Endothelial cell (in vitro differentiated cells): ENCODE measurements at regions not wholly inside any gene's neighbourhood (a gene's known extent, or its start where the extent isn't known, plus 50 kb on each side); places are given as distances from the start of the nearest gene placed in this dataset.
"Not testable (repeated sequence)": the region's sequence is repeated elsewhere in the genome, so short reads cannot be mapped to it uniquely, and the experiment has no call there.

Source experiments
- DNase-seq: peaks from one replicate; pipeline ENCODE4 v3.0.0; 2021; ENCODE audit warnings: low spot score
- H3K27ac Mint-ChIP-seq: one replicate; pipeline ENCODE4 v1.8.0; 2021; ENCODE audit warnings: mixed read lengths, inconsistent platforms; ENCODE audit not compliant: unreplicated experiment
- H3K27me3 Mint-ChIP-seq: one replicate; pipeline ENCODE4 v1.8.0; 2021; ENCODE audit warnings: mild to moderate bottlenecking, moderate library complexity, mixed read lengths, inconsistent platforms; ENCODE audit not compliant: unreplicated experiment
- H3K36me3 Mint-ChIP-seq: one replicate; pipeline ENCODE4 v1.8.0; 2021; ENCODE audit warnings: mild to moderate bottlenecking, low read depth, mixed read lengths, inconsistent platforms; ENCODE audit not compliant: unreplicated experiment
- H3K4me1 Mint-ChIP-seq: one replicate; pipeline ENCODE4 v1.8.0; 2021; ENCODE audit warnings: mild to moderate bottlenecking, mixed read lengths, inconsistent platforms; ENCODE audit not compliant: unreplicated experiment
- H3K4me3 Mint-ChIP-seq: one replicate; pipeline ENCODE4 v1.8.0; 2021; ENCODE audit warnings: mild to moderate bottlenecking, mixed read lengths, inconsistent platforms; ENCODE audit not compliant: unreplicated experiment
- H3K9me3 Mint-ChIP-seq: one replicate; pipeline ENCODE4 v1.8.0; 2021; ENCODE audit warnings: mixed read lengths, inconsistent platforms; ENCODE audit not compliant: unreplicated experiment
- TF ChIP-seq, protein P1 (sequence below): fragments of 200-600 bp; sonication (generic); IDR thresholded peaks from one replicate; pipeline ENCODE4 v1.5.0; 2021; ENCODE audit warnings: antibody characterized with exemption; ENCODE audit not compliant: unreplicated experiment

DNA sequence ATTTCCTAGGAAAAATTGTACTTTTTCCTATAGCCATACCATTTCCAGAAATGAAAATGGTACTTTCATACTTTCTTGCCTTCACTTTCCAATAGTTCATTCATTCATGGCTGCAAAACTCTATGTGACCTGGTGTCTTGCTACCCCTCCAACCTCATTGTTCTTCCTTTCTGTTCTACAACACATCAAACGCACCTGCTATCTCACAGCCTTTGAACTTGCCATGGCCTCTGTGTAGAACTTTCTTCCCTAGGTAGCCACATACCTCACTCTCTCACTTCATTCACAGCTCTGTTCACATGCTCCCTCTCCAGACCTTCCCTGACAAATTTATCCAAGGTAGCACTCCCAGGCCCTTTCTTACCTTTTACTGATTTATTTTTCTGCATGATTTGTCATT is 149.2 kb downstream of the DUSP6 start:
- TF ChIP-seq, protein P1, sequence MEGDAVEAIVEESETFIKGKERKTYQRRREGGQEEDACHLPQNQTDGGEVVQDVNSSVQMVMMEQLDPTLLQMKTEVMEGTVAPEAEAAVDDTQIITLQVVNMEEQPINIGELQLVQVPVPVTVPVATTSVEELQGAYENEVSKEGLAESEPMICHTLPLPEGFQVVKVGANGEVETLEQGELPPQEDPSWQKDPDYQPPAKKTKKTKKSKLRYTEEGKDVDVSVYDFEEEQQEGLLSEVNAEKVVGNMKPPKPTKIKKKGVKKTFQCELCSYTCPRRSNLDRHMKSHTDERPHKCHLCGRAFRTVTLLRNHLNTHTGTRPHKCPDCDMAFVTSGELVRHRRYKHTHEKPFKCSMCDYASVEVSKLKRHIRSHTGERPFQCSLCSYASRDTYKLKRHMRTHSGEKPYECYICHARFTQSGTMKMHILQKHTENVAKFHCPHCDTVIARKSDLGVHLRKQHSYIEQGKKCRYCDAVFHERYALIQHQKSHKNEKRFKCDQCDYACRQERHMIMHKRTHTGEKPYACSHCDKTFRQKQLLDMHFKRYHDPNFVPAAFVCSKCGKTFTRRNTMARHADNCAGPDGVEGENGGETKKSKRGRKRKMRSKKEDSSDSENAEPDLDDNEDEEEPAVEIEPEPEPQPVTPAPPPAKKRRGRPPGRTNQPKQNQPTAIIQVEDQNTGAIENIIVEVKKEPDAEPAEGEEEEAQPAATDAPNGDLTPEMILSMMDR: no peak
- Mint-ChIP-seq H3K9me3 (no peaks in the 10 kb centered on the region), H3K27ac (no peak overlapping the region), H3K36me3 (no peaks in the 10 kb centered on the region), H3K4me3 (no peak overlapping the region), H3K4me1 (peaks cover 9% of the 10 kb centered on the region), H3K27me3 (peaks cover 1% of the 10 kb centered on the region)
- no peak for DNase-seq

DNA sequence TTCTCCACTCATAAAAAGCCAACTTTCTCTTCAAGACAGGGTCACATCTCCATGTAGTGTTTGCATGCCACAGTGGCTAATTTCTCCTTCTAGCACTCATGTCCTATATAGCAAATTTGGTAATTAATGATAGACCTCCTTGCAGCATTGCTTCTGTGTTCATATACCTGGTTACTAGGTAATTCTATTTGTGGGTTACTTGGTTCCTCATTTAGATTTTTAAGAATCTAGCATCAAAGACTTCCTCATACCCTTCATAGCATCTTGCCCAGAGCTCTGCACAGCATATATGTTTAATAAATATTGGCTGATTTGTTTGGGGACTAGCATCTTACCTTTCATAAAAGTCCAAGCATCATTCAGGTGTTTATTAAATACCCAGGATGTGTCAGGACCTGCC is 152.1 kb downstream of the DUSP6 start:
- Mint-ChIP-seq H3K27ac (no peak overlapping the region), H3K4me1 (no peaks in the 10 kb centered on the region), H3K27me3 (peaks cover 2% of the 10 kb centered on the region), H3K9me3 (no peaks in the 10 kb centered on the region), H3K36me3 (no peaks in the 10 kb centered on the region), H3K4me3 (no peak overlapping the region)
- TF ChIP-seq, protein P1: no peak
- DNase-seq: no peak

DNA sequence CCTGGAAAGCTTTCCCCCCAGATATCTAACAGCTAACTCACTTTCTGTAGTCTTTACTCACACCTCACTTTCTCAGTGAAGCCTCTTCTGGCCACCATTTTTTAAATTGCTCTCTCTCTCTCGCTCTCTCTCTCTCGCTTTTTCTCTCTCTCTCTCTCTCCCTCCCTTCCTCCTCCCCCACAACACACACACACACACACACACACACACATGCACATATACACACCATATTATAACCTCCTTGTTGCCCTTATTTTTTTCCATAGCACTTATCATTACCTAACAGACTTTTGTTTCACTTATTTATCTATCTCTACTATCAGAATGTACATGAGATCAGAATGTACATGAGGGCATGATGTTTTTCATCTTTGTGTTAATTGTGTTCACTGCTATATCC is 156.8 kb downstream of the DUSP6 start:
- Mint-ChIP-seq H3K27me3 (peaks cover 3% of the 10 kb centered on the region), H3K4me3 (no peak overlapping the region), H3K9me3 (no peaks in the 10 kb centered on the region), H3K36me3 (no peaks in the 10 kb centered on the region), H3K4me1 (no peaks in the 10 kb centered on the region), H3K27ac (no peak overlapping the region)
- DNase-seq: no peak
- TF ChIP-seq, protein P1: no peak

DNA sequence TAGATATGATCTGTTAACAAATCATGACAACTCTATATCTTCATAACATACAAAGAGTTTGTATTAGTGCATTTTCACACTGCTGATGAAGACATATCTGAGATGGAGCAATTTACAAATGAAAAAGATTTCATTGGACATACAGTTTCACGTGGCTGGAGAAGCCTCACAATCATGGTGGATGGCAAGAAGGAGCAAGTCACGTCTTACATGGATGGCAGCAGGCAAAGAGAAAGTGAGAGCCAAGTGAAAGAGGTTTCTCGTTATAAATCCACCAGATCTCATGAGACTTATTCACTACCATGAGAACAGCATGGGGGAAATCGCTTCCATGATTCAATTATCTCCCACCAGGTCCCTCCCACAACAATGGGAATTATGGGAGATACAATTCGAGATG is 157.6 kb downstream of the DUSP6 start:
- TF ChIP-seq, protein P1: no peak

DNA sequence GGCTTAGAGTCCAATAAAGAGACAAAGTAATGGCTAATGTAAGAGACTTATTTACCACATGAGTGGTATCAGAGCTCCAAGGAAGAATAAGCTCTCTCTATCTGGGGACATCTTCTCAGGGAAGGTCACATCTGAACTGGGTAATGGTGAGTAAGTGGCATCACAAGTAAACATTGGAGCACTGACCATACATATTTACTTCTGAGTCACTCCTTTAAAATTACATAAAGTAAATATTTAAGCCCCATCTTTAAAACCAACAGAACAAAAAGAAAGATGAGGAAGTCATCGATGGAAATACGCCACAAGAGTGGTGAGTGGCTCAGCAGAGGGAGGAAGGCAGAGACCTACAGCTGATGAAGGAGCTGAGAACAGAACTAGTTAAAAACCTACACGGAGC is 159.9 kb downstream of the DUSP6 start:
- Mint-ChIP-seq H3K27ac (no peak overlapping the region), H3K4me1 (no peaks in the 10 kb centered on the region), H3K9me3 (no peaks in the 10 kb centered on the region), H3K36me3 (no peaks in the 10 kb centered on the region), H3K27me3 (peaks cover 1% of the 10 kb centered on the region), H3K4me3 (no peak overlapping the region)
- no peak for DNase-seq
- TF ChIP-seq, protein P1: no peak

More for the DNA sequence above, 157.6 kb downstream of the DUSP6 start:
- Mint-ChIP-seq H3K27me3 (peaks cover 3% of the 10 kb centered on the region), H3K4me1 (no peaks in the 10 kb centered on the region), H3K4me3 (no peak overlapping the region), H3K36me3 (no peaks in the 10 kb centered on the region), H3K27ac (no peak overlapping the region), H3K9me3 (no peaks in the 10 kb centered on the region)
- DNase-seq: no peak

DNA sequence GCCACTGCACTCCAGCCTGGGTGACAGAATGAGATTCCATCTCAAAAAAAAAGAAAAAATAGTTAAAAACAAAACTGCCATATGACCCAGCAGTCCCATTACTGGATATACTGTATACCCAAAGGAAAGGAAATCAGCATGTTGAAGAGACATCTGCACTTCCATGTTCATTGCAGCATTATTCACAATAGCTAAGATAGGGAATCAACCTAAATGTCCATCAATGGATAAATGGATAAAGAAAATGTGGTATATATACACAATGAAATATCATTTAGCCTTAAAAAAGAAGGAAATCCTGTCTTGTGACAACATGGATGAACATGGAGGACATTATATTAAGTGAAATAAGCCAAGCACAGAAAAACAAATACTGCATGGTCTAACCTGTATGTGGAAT is 160.7 kb downstream of the DUSP6 start:
- not testable (repeated sequence) for H3K9me3 Mint-ChIP-seq, DNase-seq, H3K27ac Mint-ChIP-seq, H3K4me3 Mint-ChIP-seq, H3K36me3 Mint-ChIP-seq, H3K4me1 Mint-ChIP-seq, H3K27me3 Mint-ChIP-seq
